Neutrophil (primary cell): ENCODE measurements at regions not wholly inside any gene's neighbourhood (a gene's known extent, or its start where the extent isn't known, plus 50 kb on each side); places are given as distances from the start of the nearest gene placed in this dataset.
A peak's percentile ranks its signal among the peaks of the same experiment; 100 is the strongest.
"Not testable (repeated sequence)": the region's sequence is repeated elsewhere in the genome, so short reads cannot be mapped to it uniquely, and the experiment has no call there.

Source experiments
- H3K27ac ChIP-seq: fragments of 200-600 bp; sonication (generic); 2 replicates; pipeline ENCODE4 v1.5.1; 2016; ENCODE audit warnings: mild to moderate bottlenecking, moderate library complexity
- H3K27me3 ChIP-seq: fragments of 200-600 bp; sonication (generic); 2 replicates; pipeline ENCODE4 v1.6.0; 2016; ENCODE audit warnings: mild to moderate bottlenecking
- H3K36me3 ChIP-seq: fragments of 200-600 bp; sonication (generic); 2 replicates; pipeline ENCODE4 v1.5.1; 2017
- H3K4me1 ChIP-seq, 2 experiments: fragments of 200-600 bp in 1 of 2; sonication (generic) in 1 of 2; 1 replicate in 1 of 2; 2 replicates in 1 of 2; pipeline versions ENCODE4 v1.5.1 to v1.6.1; 2013 to 2016; ENCODE audit warnings: low read depth in 1 of 2, low read length in 1 of 2, mild to moderate bottlenecking in 1 of 2, moderate library complexity in 1 of 2; ENCODE audit not compliant: control insufficient read depth in 1 of 2, insufficient read depth in 1 of 2
- H3K4me3 ChIP-seq, 2 experiments: fragments of 200-600 bp in 1 of 2; sonication (generic) in 1 of 2; 1 replicate in 1 of 2; 2 replicates in 1 of 2; pipeline ENCODE4 v1.5.1; 2013 to 2016; ENCODE audit warnings: low read depth in 1 of 2, low read length in 1 of 2, mild to moderate bottlenecking in 1 of 2, moderate library complexity in 1 of 2
- H3K9me3 ChIP-seq: fragments of 200-600 bp; sonication (generic); 2 replicates; pipeline ENCODE4 v1.5.1; 2016
- CTCF ChIP-seq: fragments of 200-600 bp; sonication (generic); IDR thresholded peaks from 2 replicates; pipeline ENCODE4 v1.5.1; 2016; ENCODE audit warnings: antibody characterized with exemption

DNA sequence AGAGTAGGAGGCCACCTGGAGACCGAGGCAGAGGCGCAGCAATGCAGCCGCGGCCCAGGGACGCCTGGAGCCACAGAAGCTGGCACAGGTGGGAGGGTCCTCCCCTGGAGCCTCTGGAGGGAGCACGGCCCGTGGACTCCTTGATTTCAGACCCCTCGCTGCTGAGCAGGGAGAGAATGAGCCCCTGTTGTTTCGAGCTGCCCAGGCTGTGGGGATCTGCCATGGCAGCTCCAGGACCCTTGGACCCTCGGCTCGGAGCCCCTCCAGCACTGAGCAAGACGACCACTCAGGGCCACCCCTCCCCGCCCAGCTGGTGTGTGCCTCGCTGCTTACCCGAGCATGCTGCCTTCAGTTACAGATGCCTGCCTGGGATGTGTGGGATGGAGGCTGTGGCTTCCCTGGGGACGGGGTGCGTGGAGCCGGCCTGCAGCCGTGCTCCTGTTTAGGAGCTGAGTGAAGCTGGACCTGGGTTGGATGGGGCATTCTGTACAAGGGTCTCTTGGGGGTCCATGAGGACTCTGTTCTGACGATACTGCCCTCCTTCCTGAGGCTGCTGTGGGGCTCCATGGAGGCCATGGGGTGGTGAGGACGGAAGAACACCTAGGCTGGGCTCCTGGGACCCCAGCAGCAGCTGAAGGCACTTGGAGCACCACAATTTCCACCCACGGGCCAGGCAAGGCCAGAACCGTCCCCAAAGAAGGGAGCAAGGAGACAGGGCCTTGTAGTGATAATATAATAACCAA lies 115.1 kb upstream of the LPCAT1 start:
- Histone ChIP-seq H3K4me3 (no peak overlapping the region), H3K4me1 (peaks cover 3 to 4% of the 10 kb centered on the region in 2 experiments), H3K9me3 (no peaks in the 10 kb centered on the region), H3K27me3 (peaks cover 76% of the 10 kb centered on the region), H3K36me3 (no peaks in the 10 kb centered on the region), H3K27ac (no peak overlapping the region)
- no peak for TF ChIP-seq CTCF

- H3K27me3 ChIP-seq = peaks cover 76% of the 10 kb centered on the region
- H3K27ac ChIP-seq = no peak overlapping the region
- peaks cover 3 to 6% of the 10 kb centered on the region in 2 experiments for H3K4me1 ChIP-seq
- no peak overlapping the region for H3K4me3 ChIP-seq
- no peaks in the 10 kb centered on the region for H3K36me3 ChIP-seq
- no peak for TF ChIP-seq CTCF
- H3K9me3 ChIP-seq = no peaks in the 10 kb centered on the region
Measured at GRCh38 chr5:1637639-1638481, 114.1 kb upstream of the LPCAT1 start.

DNA sequence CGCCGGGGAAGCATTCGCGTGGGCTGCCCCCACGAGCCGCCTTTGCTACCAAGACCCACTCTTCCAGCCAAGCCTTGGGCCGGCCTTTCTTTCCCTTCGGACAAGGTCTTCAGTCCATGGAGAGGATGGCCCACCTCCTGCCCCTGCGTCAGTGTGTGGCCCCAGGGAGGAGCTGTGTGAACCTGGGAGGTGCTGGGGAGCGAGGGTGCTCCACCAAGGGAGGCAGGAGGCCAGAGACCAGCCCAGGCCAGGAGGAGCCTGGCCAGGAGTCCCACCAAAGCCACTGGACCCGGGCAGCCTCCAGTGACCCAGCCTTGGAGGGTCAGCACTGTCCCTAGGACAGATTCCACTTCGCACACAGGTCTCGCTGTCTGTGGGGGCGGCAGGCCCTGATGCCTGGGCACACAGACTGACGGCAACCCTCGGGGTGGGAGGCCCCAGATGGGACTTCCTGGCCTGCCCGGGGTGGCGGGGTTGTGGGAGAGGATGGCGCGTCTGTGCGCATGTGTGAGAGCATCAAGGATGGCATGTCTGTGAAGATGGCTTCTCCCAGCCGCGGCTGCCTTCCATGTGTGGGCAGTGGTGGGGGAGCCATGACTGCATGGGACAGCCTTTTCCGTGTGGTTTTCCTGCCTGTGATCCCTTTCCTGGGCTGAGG lies 113.3 kb upstream of the LPCAT1 start:
- H3K4me1 ChIP-seq = peaks cover 3 to 6% of the 10 kb centered on the region in 2 experiments
- no peak overlapping the region for H3K4me3 ChIP-seq
- H3K9me3 ChIP-seq = no peaks in the 10 kb centered on the region
- no peaks in the 10 kb centered on the region for H3K36me3 ChIP-seq
- H3K27ac ChIP-seq = no peak overlapping the region
- TF ChIP-seq CTCF = no peak
- H3K27me3 ChIP-seq = peaks cover 76% of the 10 kb centered on the region

DNA sequence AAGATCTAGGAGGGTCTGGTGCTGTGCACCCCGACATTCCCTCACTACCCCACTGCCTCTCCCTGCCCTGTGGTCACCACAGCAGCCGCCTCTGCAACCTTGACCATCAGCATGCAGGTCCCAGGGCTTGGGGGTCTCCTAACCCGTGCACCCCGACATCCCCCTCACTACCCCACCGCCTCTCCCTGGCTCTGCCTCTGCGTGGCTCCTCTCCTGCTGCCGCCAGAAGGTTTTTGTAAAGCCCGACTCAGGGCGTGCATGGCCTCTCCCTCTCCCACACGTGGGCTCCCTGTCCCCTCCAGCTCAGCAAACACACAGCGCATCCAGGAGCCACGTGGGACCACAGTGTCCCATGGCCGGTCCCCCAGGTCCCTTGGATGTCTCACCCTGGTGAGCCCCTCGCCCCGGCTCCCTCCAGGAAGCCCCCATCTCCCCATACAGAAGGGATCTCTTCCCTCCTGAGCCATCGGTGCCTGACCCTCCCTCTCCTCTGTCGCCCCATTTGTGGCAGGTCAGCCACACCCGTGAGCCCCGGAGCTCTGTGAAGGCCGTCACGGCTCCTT lies 112.5 kb upstream of the LPCAT1 start:
- H3K27ac ChIP-seq, H3K4me3 ChIP-seq, H3K4me1 ChIP-seq, H3K36me3 ChIP-seq, H3K9me3 ChIP-seq: not testable (repeated sequence)
- peaks cover 76% of the 10 kb centered on the region for H3K27me3 ChIP-seq

DNA sequence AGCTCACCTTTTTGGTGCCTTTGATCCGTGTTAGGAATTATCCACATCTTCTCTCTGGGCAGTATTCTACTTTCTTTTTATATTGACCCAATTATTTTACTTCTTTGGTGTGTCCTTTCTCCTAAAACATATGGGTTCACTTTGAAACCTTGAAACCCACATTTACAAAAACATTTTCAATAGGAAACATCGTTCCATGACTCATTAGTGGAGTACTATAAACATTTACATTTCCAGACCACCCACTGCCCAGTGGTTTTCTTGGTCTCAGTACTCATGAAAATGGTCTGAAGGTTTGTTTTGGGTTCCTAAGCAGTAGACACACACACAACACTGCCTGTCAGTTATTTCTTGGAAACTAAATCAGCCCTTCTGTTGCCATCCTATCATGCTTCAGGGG lies 111.7 kb upstream of the LPCAT1 start:
- H3K9me3 ChIP-seq, H3K36me3 ChIP-seq, H3K4me3 ChIP-seq, H3K27ac ChIP-seq, H3K4me1 ChIP-seq: not testable (repeated sequence)
- peaks cover 69% of the 10 kb centered on the region for H3K27me3 ChIP-seq

GRCh38 chr5:1634337-1634661 lies 110.5 kb upstream of the LPCAT1 start:
- no peak for TF ChIP-seq CTCF
- Histone ChIP-seq H3K27me3 (peaks cover 61% of the 10 kb centered on the region), H3K36me3 (no peaks in the 10 kb centered on the region)

More at GRCh38 chr5:1634337-1634661, 110.5 kb upstream of the LPCAT1 start:
- H3K27ac ChIP-seq = peak overlapping the region; percentile 77
- peak overlapping the region; percentile 62 to 67 for H3K4me3 ChIP-seq
- peaks cover 3 to 6% of the 10 kb centered on the region in 2 experiments for H3K4me1 ChIP-seq
- no peaks in the 10 kb centered on the region for H3K9me3 ChIP-seq
